ENCODE measurements at regions not wholly inside any gene's neighbourhood (a gene's known extent, or its start where the extent isn't known, plus 50 kb on each side); places are given as distances from the start of the nearest gene placed in this dataset.

DNA sequence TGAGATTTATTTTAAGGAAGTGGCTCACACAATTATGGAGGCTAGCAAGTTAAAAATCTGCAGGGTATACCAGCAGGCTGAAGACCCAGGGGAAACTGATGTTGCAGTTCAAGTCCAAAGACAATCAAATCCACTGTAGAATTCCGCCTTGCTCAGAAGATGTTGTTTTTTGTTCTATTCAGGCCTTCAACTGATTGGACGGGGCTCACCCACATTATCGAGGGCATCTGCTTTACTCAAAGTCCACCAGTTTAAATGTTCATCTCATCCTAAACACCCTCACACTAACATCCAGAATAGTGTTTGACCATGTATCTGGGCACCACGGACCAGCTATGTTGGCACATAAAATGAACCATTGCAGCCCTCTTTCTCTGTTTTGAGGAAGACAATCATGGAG lies 211.2 kb upstream of the GPR26 start:
- no peak for TF ChIP-seq NCOA6 (IDR thresholded peaks at IDR 0.05)
- TF ChIP-seq ZNF134 (CRISPR knock-in tag; conservative IDR thresholded peaks at IDR 0.05): peak; percentile 82
- TF ChIP-seq, protein P1, sequence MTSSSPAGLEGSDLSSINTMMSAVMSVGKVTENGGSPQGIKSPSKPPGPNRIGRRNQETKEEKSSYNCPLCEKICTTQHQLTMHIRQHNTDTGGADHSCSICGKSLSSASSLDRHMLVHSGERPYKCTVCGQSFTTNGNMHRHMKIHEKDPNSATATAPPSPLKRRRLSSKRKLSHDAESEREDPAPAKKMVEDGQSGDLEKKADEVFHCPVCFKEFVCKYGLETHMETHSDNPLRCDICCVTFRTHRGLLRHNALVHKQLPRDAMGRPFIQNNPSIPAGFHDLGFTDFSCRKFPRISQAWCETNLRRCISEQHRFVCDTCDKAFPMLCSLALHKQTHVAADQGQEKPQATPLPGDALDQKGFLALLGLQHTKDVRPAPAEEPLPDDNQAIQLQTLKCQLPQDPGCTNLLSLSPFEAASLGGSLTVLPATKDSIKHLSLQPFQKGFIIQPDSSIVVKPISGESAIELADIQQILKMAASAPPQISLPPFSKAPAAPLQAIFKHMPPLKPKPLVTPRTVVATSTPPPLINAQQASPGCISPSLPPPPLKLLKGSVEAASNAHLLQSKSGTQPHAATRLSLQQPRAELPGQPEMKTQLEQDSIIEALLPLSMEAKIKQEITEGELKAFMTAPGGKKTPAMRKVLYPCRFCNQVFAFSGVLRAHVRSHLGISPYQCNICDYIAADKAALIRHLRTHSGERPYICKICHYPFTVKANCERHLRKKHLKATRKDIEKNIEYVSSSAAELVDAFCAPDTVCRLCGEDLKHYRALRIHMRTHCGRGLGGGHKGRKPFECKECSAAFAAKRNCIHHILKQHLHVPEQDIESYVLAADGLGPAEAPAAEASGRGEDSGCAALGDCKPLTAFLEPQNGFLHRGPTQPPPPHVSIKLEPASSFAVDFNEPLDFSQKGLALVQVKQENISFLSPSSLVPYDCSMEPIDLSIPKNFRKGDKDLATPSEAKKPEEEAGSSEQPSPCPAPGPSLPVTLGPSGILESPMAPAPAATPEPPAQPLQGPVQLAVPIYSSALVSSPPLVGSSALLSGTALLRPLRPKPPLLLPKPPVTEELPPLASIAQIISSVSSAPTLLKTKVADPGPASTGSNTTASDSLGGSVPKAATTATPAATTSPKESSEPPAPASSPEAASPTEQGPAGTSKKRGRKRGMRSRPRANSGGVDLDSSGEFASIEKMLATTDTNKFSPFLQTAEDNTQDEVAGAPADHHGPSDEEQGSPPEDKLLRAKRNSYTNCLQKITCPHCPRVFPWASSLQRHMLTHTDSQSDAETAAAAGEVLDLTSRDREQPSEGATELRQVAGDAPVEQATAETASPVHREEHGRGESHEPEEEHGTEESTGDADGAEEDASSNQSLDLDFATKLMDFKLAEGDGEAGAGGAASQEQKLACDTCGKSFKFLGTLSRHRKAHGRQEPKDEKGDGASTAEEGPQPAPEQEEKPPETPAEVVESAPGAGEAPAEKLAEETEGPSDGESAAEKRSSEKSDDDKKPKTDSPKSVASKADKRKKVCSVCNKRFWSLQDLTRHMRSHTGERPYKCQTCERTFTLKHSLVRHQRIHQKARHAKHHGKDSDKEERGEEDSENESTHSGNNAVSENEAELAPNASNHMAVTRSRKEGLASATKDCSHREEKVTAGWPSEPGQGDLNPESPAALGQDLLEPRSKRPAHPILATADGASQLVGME (CRISPR knock-in tag; IDR thresholded peaks at IDR 0.05): no peak
- Histone ChIP-seq H2AFZ (ENCODE audit: low read depth, low read length) (no peak overlapping the region), H3K36me3 (ENCODE audit: control insufficient read depth, insufficient read depth, low read length) (no peaks in the 10 kb centered on the region), H3K4me1 (replicated peaks in 1 of 2; ENCODE audit: control insufficient read depth in 2 of 2, insufficient read depth in 2 of 2, low read length in 2 of 2) (no peaks in the 10 kb centered on the region), H3K9ac (ENCODE audit: insufficient read depth in 1 of 2, low read depth in 2 of 2, low read length in 2 of 2) (no peak overlapping the region), H3K9me1 (ENCODE audit: control insufficient read depth, insufficient read depth, low read length) (no peaks in the 10 kb centered on the region), H3K9me3 (replicated peaks; ENCODE audit: control insufficient read depth, insufficient read depth, low read depth, low read length) (no peaks in the 10 kb centered on the region), H3K79me2 (ENCODE audit: control insufficient read depth, insufficient read depth, low read length) (no peaks in the 10 kb centered on the region), H3K27me3 (ENCODE audit: control insufficient read depth in 2 of 2, insufficient read depth in 2 of 2, low read length in 2 of 2) (no peaks in the 10 kb centered on the region; a peak in 1 of 5 replicates), H3K4me2 (ENCODE audit: insufficient read depth, low read length) (no peak overlapping the region), H4K20me1 (replicated peaks; ENCODE audit: control insufficient read depth, insufficient read depth, low read length) (no peaks in the 10 kb centered on the region), H3K4me3 (no peak overlapping the region), H3K27ac (ENCODE audit: extremely low read depth, low read depth, low read length) (no peak overlapping the region)
- in situ Hi-C loops (cut with MboI) (no loop called here), intact Hi-C loops (cut with micrococcal nuclease) (loop anchor here (10.0 kb wide), 1 partner anchor 60 kb away; no protein-coding TSS in a partner anchor)
- BruUV-seq (replicated peaks): no TSS peak
- POLR2A ChIA-PET: no interaction called here
- ATAC-seq (no peak), DNase-seq (ENCODE audit: extremely low read depth in 1 of 4, low spot score in 3 of 4) (no peak), FAIRE-seq (no peak)
- WGBS (ENCODE audit: insufficient coverage, low coverage, missing lambda C conversion rate): 2% methylated on average over 4 of the region's 4 CpGs
- CTCF ChIA-PET (ENCODE audit: low intra/inter-chr PET ratio): no interaction called here
